K562 (cell line): ENCODE measurements at regions not wholly inside any gene's neighbourhood (a gene's known extent, or its start where the extent isn't known, plus 50 kb on each side); places are given as distances from the start of the nearest gene placed in this dataset.

Source experiments
- ATAC-seq: fragments of 200-7000 bp; cut with Tn5 transposase; 3 replicates; pipeline ENCODE4 v1.9.1; 2020; ENCODE audit warnings: moderate library complexity
- BruUV-seq: library from RNA; stranded (reverse); fragments of 400-500 nt; replicated peaks from 2 replicates; lab custom pipeline; 2021; lab: Mats Ljungman, UMichigan
- CTCF ChIA-PET: fragments of 300-600 bp; formaldehyde crosslinking; extraction: SDS; loops from one replicate; lab custom pipeline; 2021; ENCODE audit warnings: low intra/inter-chr PET ratio; lab: Yijun Ruan, JAX
- POLR2A ChIA-PET: fragments of 300-600, 350-650 bp; sonication (Branson Sonifier 250); formaldehyde crosslinking; extraction: SDS; loops from one replicate; lab custom pipeline; 2021; ENCODE audit warnings: antibody characterized with exemption, inconsistent platforms; lab: Yijun Ruan, JAX
- DNase-seq, 4 experiments: peaks; one replicate each; pipeline versions ENCODE4 v3.0.0 to v3.0.0-alpha.2; 2011 to 2018; ENCODE audit warnings: low spot score in 3 of 4, mixed read lengths in 3 of 4; ENCODE audit errors: extremely low read depth in 1 of 4
- FAIRE-seq: peaks from 2 replicates; lab custom pipeline; 2011; peaks lifted over from hg19 to GRCh38; lab: Jason Lieb, UNC
- H2AFZ ChIP-seq: 2 replicates; pipeline ENCODE4 v1.6.0; 2011; ENCODE audit warnings: low read depth, low read length, control low read depth, inconsistent platforms
- H3K27ac ChIP-seq: fragments of 200-600 bp; 3 replicates; pipeline ENCODE4 v1.8.0; 2011; ENCODE audit warnings: low read depth, mild to moderate bottlenecking, control low read depth, inconsistent platforms, low read length, moderate library complexity, mixed read lengths; ENCODE audit errors: extremely low read depth
- H3K27me3 ChIP-seq, 2 experiments: fragments of 300-600 bp in 1 of 2; 2 replicates in 1 of 2; 3 replicates in 1 of 2; pipeline versions ENCODE4 v1.6.0 to v1.8.0; 2011; ENCODE audit warnings: inconsistent platforms in 2 of 2, low read length in 2 of 2, mild to moderate bottlenecking in 1 of 2, mixed read lengths in 1 of 2, moderate library complexity in 1 of 2; ENCODE audit not compliant: control insufficient read depth in 2 of 2, insufficient read depth in 2 of 2
- H3K36me3 ChIP-seq: fragments of 300-600 bp; 3 replicates; pipeline ENCODE4 v1.8.0; 2011; ENCODE audit warnings: mild to moderate bottlenecking, low read length, inconsistent platforms; ENCODE audit not compliant: control insufficient read depth, insufficient read depth
- H3K4me1 ChIP-seq, 2 experiments: fragments of 200-600 bp in 1 of 2; replicated peaks in 1 of 2; 2 replicates in 1 of 2; 3 replicates in 1 of 2; pipeline versions ENCODE4 v1.5.1 to v1.8.0; 2011; ENCODE audit warnings: inconsistent platforms in 2 of 2, low read length in 2 of 2, mild to moderate bottlenecking in 1 of 2, mixed read lengths in 1 of 2, moderate library complexity in 1 of 2; ENCODE audit not compliant: control insufficient read depth in 2 of 2, insufficient read depth in 2 of 2
- H3K4me2 ChIP-seq: 2 replicates; pipeline ENCODE4 v1.6.1; 2011; ENCODE audit warnings: low read length, control low read depth, inconsistent platforms, mixed read lengths; ENCODE audit not compliant: insufficient read depth
- H3K4me3 ChIP-seq: fragments of 200-600 bp; sonication (generic), shearing (Covaris generic); 2 replicates; pipeline ENCODE4 v1.5.1; 2016; ENCODE audit warnings: control low read depth, inconsistent platforms
- H3K79me2 ChIP-seq: fragments of 200-600 bp; 3 replicates; pipeline ENCODE4 v1.8.0; 2011; ENCODE audit warnings: low read length, inconsistent platforms; ENCODE audit not compliant: control insufficient read depth, insufficient read depth
- H3K9ac ChIP-seq, 2 experiments: 2 replicates each; pipeline versions ENCODE4 v1.6.0 to v1.6.1; 2011; ENCODE audit warnings: low read depth in 2 of 2, low read length in 2 of 2, control low read depth in 1 of 2, inconsistent platforms in 1 of 2, mild to moderate bottlenecking in 1 of 2, mixed read lengths in 1 of 2; ENCODE audit not compliant: insufficient read depth in 1 of 2
- H3K9me1 ChIP-seq: one replicate; pipeline ENCODE4 v1.6.0; 2011; ENCODE audit warnings: inconsistent platforms, mild to moderate bottlenecking, low read length, moderate library complexity; ENCODE audit not compliant: control insufficient read depth, insufficient read depth
- H3K9me3 ChIP-seq: replicated peaks from 2 replicates; pipeline ENCODE4 v1.5.1; 2011; ENCODE audit warnings: low read depth, low read length, inconsistent platforms; ENCODE audit not compliant: control insufficient read depth, insufficient read depth
- H4K20me1 ChIP-seq: replicated peaks from 2 replicates; pipeline ENCODE4 v1.6.1; 2011; ENCODE audit warnings: low read length, inconsistent platforms, mixed read lengths; ENCODE audit not compliant: control insufficient read depth, insufficient read depth
- ZNF609 ChIP-seq: sonication (generic); formaldehyde crosslinking; IDR thresholded peaks from 2 replicates; pipeline ENCODE4 v1.8.1; 2023; ENCODE audit warnings: missing genetic modification reagents, mild to moderate bottlenecking, borderline replicate concordance
- WGBS: fragments of 100-300 bp; shearing (Covaris generic); methylation state at CpG from one replicate; pipeline ENCODE4 v1.1.6; 2016; ENCODE audit warnings: low coverage, mixed read lengths; ENCODE audit not compliant: insufficient coverage; ENCODE audit errors: missing lambda C conversion rate; 5-methylcytosine and 5-hydroxymethylcytosine counted together
- in situ Hi-C: fragments of 300-500 bp; cut with MboI; formaldehyde crosslinking; loops from 4 replicates; pipeline ENCODE4 v1.15.0; 2018; ENCODE audit warnings: inconsistent platforms, mixed read lengths
- intact Hi-C: fragments of 100-400 bp; cut with micrococcal nuclease; formaldehyde crosslinking; loops from 2 replicates; pipeline ENCODE4 v1.14.2; 2022

- FAIRE-seq (no peak), DNase-seq (no peak)
- intact Hi-C loops = no loop called here
- Histone ChIP-seq H2AFZ (no peak overlapping the region), H4K20me1 (no peaks in the 10 kb centered on the region), H3K4me1 (no peaks in the 10 kb centered on the region), H3K9me3 (no peaks in the 10 kb centered on the region), H3K4me3 (no peak overlapping the region), H3K36me3 (no peaks in the 10 kb centered on the region), H3K9ac (no peak overlapping the region), H3K27ac (no peak overlapping the region), H3K27me3 (no peaks in the 10 kb centered on the region)
- ChIA-PET CTCF (no interaction called here), POLR2A (no interaction called here)
- WGBS = 0% methylated on average over 1 of the region's 1 CpG
- no TSS peak for BruUV-seq
- in situ Hi-C loops = no loop called here
- TF ChIP-seq ZNF609 (CRISPR knock-in tag) = no peak
- TF ChIP-seq, all 486 proteins: peak for 0
- Histone ChIP-seq H3K4me2 (no peak overlapping the region), H3K9me1 (no peaks in the 10 kb centered on the region), H3K79me2 (no peaks in the 10 kb centered on the region)
- no peak for ATAC-seq
These were observed 408.0 kb upstream of the DMAC1 start for GRCh38 chr9:8207596-8207995.
